CD14-positive monocyte (primary cell): ENCODE measurements at regions not wholly inside any gene's neighbourhood (a gene's known extent, or its start where the extent isn't known, plus 50 kb on each side); places are given as distances from the start of the nearest gene placed in this dataset.

Experiments
- DNase-seq, 3 donors: peaks; one replicate each; pipeline ENCODE4 v3.0.0-alpha.2; 2011 to 2022
- H2AFZ ChIP-seq: 2 replicates; pipeline ENCODE4 v1.6.0; 2012; ENCODE audit warnings: mild to moderate bottlenecking, low read depth, low read length, inconsistent platforms; ENCODE audit not compliant: insufficient read depth, poor library complexity, severe bottlenecking
- H3K27ac ChIP-seq, 2 donors: 1 replicate in 1 of 2; 2 replicates in 1 of 2; pipeline ENCODE4 v1.5.1; 2012 to 2013; ENCODE audit warnings: low read length in 2 of 2, control low read depth in 1 of 2, inconsistent platforms in 1 of 2, low read depth in 1 of 2, mild to moderate bottlenecking in 1 of 2
- H3K27me3 ChIP-seq, 2 donors: one replicate each; pipeline versions ENCODE4 v1.6.0 to v1.6.1; 2011 to 2013; ENCODE audit warnings: low read length in 2 of 2; ENCODE audit not compliant: control insufficient read depth in 2 of 2, insufficient read depth in 2 of 2
- H3K36me3 ChIP-seq, 2 donors: replicated peaks in 1 of 2; 1 replicate in 1 of 2; 2 replicates in 1 of 2; pipeline versions ENCODE4 v1.5.1 to v1.6.1; 2012 to 2013; ENCODE audit warnings: low read length in 2 of 2, control low read depth in 1 of 2, inconsistent platforms in 1 of 2, mild to moderate bottlenecking in 1 of 2; ENCODE audit not compliant: insufficient read depth in 2 of 2, control insufficient read depth in 1 of 2
- H3K4me1 ChIP-seq, 2 donors: 1 replicate in 1 of 2; 2 replicates in 1 of 2; pipeline versions ENCODE4 v1.5.1 to v1.6.1; 2012 to 2013; ENCODE audit warnings: low read length in 2 of 2, control low read depth in 1 of 2, inconsistent platforms in 1 of 2, mild to moderate bottlenecking in 1 of 2, moderate library complexity in 1 of 2; ENCODE audit not compliant: insufficient read depth in 2 of 2, control insufficient read depth in 1 of 2
- H3K4me2 ChIP-seq: replicated peaks from 2 replicates; pipeline ENCODE3; 2012; ENCODE audit warnings: low read length, moderate library complexity, mild to moderate bottlenecking; ENCODE audit not compliant: poor library complexity, severe bottlenecking; ENCODE audit errors: extremely low read depth
- H3K4me3 ChIP-seq, 3 experiments: fragments of 200-600 bp in 1 of 3; sonication (generic) in 1 of 3; replicated peaks in 1 of 3; 1 replicate in 2 of 3; 2 replicates in 1 of 3; pipeline ENCODE4 v1.5.1; 2011 to 2013; ENCODE audit warnings: low read length in 3 of 3, mild to moderate bottlenecking in 3 of 3, control low read depth in 2 of 3, low read depth in 2 of 3, inconsistent platforms in 1 of 3, moderate library complexity in 1 of 3
- H3K79me2 ChIP-seq: 2 replicates; pipeline ENCODE4 v1.6.0; 2012; ENCODE audit warnings: mild to moderate bottlenecking, control low read depth, inconsistent platforms, low read length, moderate library complexity; ENCODE audit not compliant: insufficient read depth
- H3K9ac ChIP-seq: 2 replicates; pipeline ENCODE4 v1.6.0; 2017; ENCODE audit warnings: low read length, mild to moderate bottlenecking; ENCODE audit not compliant: insufficient read depth, poor library complexity, severe bottlenecking
- H3K9me3 ChIP-seq, 2 donors: replicated peaks in 1 of 2; 1 replicate in 1 of 2; 2 replicates in 1 of 2; pipeline versions ENCODE4 v1.5.1 to v1.6.1; 2012 to 2013; ENCODE audit warnings: low read length in 2 of 2, control low read depth in 1 of 2; ENCODE audit not compliant: control insufficient read depth in 1 of 2, insufficient read depth in 1 of 2
- H4K20me1 ChIP-seq: 2 replicates; pipeline ENCODE4 v1.6.0; 2012; ENCODE audit warnings: mild to moderate bottlenecking, low read length, control low read depth, moderate library complexity; ENCODE audit not compliant: insufficient read depth
- H3K27ac Mint-ChIP-seq, 7 donors: one replicate each; pipeline ENCODE4 v1.8.0; 2020; ENCODE audit warnings: mild to moderate bottlenecking in 7 of 7, mixed read lengths in 7 of 7, moderate library complexity in 6 of 7, inconsistent platforms in 2 of 7
- H3K27me3 Mint-ChIP-seq, 3 donors: one replicate each; pipeline ENCODE4 v1.8.0; 2021 to 2022; ENCODE audit warnings: low read depth in 3 of 3, mild to moderate bottlenecking in 3 of 3, mixed read lengths in 3 of 3, moderate library complexity in 3 of 3, inconsistent platforms in 1 of 3
- H3K36me3 Mint-ChIP-seq, 2 donors: one replicate each; pipeline ENCODE4 v1.8.0; 2020; ENCODE audit warnings: mixed read lengths in 2 of 2, inconsistent platforms in 1 of 2, mild to moderate bottlenecking in 1 of 2
- H3K4me1 Mint-ChIP-seq: one replicate; pipeline ENCODE4 v1.8.0; 2020; ENCODE audit warnings: mild to moderate bottlenecking, mixed read lengths
- H3K4me3 Mint-ChIP-seq, 2 donors: one replicate each; pipeline ENCODE4 v1.8.0; 2020; ENCODE audit warnings: mild to moderate bottlenecking in 2 of 2, mixed read lengths in 2 of 2, moderate library complexity in 1 of 2
- H3K9me3 Mint-ChIP-seq, 7 donors: one replicate each; pipeline ENCODE4 v1.8.0; 2020 to 2022; ENCODE audit warnings: mixed read lengths in 7 of 7, mild to moderate bottlenecking in 6 of 7, moderate library complexity in 6 of 7, inconsistent platforms in 2 of 7
- WGBS: methylation state at CpG from one replicate; pipeline ENCODE4 v1.1.5; 2013; ENCODE audit warnings: missing lambda C conversion rate; ENCODE audit not compliant: insufficient coverage; 5-methylcytosine and 5-hydroxymethylcytosine counted together
- intact Hi-C, 2 donors: fragments of 100-400 bp; cut with micrococcal nuclease; formaldehyde crosslinking; loops; one replicate each; pipeline versions ENCODE4 v1.15.0 to v1.15.1; 2023
- TF ChIP-seq, protein P1 (sequence below): fragments of 200-600 bp; IDR thresholded peaks from one replicate; pipeline ENCODE4 v1.8.0; 2022; ENCODE audit warnings: antibody characterized with exemption, mild to moderate bottlenecking

- Histone ChIP-seq H3K36me3 (no peaks in the 10 kb centered on the region), H2AFZ (no peak overlapping the region), H3K4me1 (no peaks in the 10 kb centered on the region), H4K20me1 (no peaks in the 10 kb centered on the region), H3K9me3 (peaks cover 6 to 8% of the 10 kb centered on the region in 2 donors), H3K9ac (no peak overlapping the region), H3K4me3 (no peak overlapping the region), H3K27me3 (no peaks in the 10 kb centered on the region), H3K79me2 (no peaks in the 10 kb centered on the region), H3K27ac (no peak overlapping the region), H3K4me2 (no peak overlapping the region)
- no peak for DNase-seq
- Mint-ChIP-seq H3K27ac (no peak overlapping the region), H3K4me1 (no peaks in the 10 kb centered on the region), H3K36me3 (no peaks in the 10 kb centered on the region), H3K27me3 (peaks cover 0 to 1% (median 0%) of the 10 kb centered on the region in 3 donors), H3K4me3 (no peak overlapping the region), H3K9me3 (peaks cover 0 to 8% (median 3%) of the 10 kb centered on the region in 7 donors)
- intact Hi-C loops, result no loop called here
- TF ChIP-seq, protein P1, sequence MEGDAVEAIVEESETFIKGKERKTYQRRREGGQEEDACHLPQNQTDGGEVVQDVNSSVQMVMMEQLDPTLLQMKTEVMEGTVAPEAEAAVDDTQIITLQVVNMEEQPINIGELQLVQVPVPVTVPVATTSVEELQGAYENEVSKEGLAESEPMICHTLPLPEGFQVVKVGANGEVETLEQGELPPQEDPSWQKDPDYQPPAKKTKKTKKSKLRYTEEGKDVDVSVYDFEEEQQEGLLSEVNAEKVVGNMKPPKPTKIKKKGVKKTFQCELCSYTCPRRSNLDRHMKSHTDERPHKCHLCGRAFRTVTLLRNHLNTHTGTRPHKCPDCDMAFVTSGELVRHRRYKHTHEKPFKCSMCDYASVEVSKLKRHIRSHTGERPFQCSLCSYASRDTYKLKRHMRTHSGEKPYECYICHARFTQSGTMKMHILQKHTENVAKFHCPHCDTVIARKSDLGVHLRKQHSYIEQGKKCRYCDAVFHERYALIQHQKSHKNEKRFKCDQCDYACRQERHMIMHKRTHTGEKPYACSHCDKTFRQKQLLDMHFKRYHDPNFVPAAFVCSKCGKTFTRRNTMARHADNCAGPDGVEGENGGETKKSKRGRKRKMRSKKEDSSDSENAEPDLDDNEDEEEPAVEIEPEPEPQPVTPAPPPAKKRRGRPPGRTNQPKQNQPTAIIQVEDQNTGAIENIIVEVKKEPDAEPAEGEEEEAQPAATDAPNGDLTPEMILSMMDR, result no peak
- no CpG with 5 or more reads among the region's 3 CpGs for WGBS
Observed at GRCh38 chr4:58983887-58984286, 1873.7 kb upstream of the IGFBP7 start.

GRCh38 chr4:59002148-59002547 is 1892.0 kb upstream of the IGFBP7 start:
- Histone ChIP-seq H3K9ac (no peak overlapping the region), H3K4me3 (no peak overlapping the region), H3K27me3 (no peaks in the 10 kb centered on the region), H3K36me3 (no peaks in the 10 kb centered on the region), H3K79me2 (no peaks in the 10 kb centered on the region), H4K20me1 (no peaks in the 10 kb centered on the region), H2AFZ (no peak overlapping the region), H3K4me1 (no peaks in the 10 kb centered on the region), H3K27ac (no peak overlapping the region), H3K9me3 (peaks cover 0 to 5% of the 10 kb centered on the region in 2 donors), H3K4me2 (no peak overlapping the region)
- 89% methylated on average over 1 of the region's 1 CpG for WGBS
- H3K27ac Mint-ChIP-seq, result no peak overlapping the region
- no peak for DNase-seq
- intact Hi-C loops, result no loop called here
- H3K9me3 Mint-ChIP-seq, result peaks cover 0 to 4% (median 3%) of the 10 kb centered on the region in 7 donors
- no peaks in the 10 kb centered on the region for H3K4me1 Mint-ChIP-seq
- no peaks in the 10 kb centered on the region for H3K36me3 Mint-ChIP-seq
- peaks cover 0 to 4% (median 0%) of the 10 kb centered on the region in 3 donors for H3K27me3 Mint-ChIP-seq
- TF ChIP-seq, protein P1, result no peak
- no peak overlapping the region for H3K4me3 Mint-ChIP-seq
